DOHH2 (cell line): ENCODE measurements at regions not wholly inside any gene's neighbourhood (a gene's known extent, or its start where the extent isn't known, plus 50 kb on each side); places are given as distances from the start of the nearest gene placed in this dataset.

Source experiments
- H3F3A ChIP-seq: fragments of 200-600 bp; sonication (generic), shearing (Covaris generic); 2 replicates; pipeline ENCODE4 v1.6.0; 2016; ENCODE audit warnings: antibody characterized with exemption, mild to moderate bottlenecking; ENCODE audit not compliant: control insufficient read depth, insufficient read depth
- H3K27ac ChIP-seq: fragments of 200-600 bp; sonication (generic); 2 replicates; pipeline ENCODE4 v1.5.1; 2014; ENCODE audit warnings: low read depth, mild to moderate bottlenecking, low read length, moderate library complexity
- H3K27me3 ChIP-seq: fragments of 200-600 bp; sonication (generic); 2 replicates; pipeline ENCODE4 v1.6.1; 2014; ENCODE audit warnings: mild to moderate bottlenecking, low read length, mixed read lengths; ENCODE audit not compliant: control insufficient read depth
- H3K36me3 ChIP-seq: fragments of 200-600 bp; sonication (generic); 2 replicates; pipeline ENCODE4 v1.6.1; 2014; ENCODE audit warnings: mild to moderate bottlenecking, low read length, moderate library complexity, mixed read lengths; ENCODE audit not compliant: control insufficient read depth
- H3K4me1 ChIP-seq: fragments of 200-600 bp; sonication (generic); 2 replicates; pipeline ENCODE4 v1.6.1; 2014; ENCODE audit warnings: mild to moderate bottlenecking, low read length, mixed read lengths; ENCODE audit not compliant: control insufficient read depth
- H3K4me2 ChIP-seq: fragments of 200-600 bp; sonication (generic); 2 replicates; pipeline ENCODE4 v1.6.0; 2014; ENCODE audit warnings: mild to moderate bottlenecking, low read length, moderate library complexity
- H3K4me3 ChIP-seq: fragments of 200-600 bp; sonication (generic); 2 replicates; pipeline ENCODE4 v1.5.1; 2014; ENCODE audit warnings: mild to moderate bottlenecking, low read length, mixed read lengths
- H3K79me2 ChIP-seq: fragments of 200-600 bp; sonication (generic); 2 replicates; pipeline ENCODE4 v1.6.1; 2014; ENCODE audit warnings: mild to moderate bottlenecking, low read length, mixed read lengths; ENCODE audit not compliant: control insufficient read depth
- H3K9me2 ChIP-seq: fragments of 200-600 bp; sonication (generic); replicated peaks from 2 replicates; pipeline ENCODE4 v1.6.1; 2014; ENCODE audit warnings: mild to moderate bottlenecking, low read length, mixed read lengths; ENCODE audit not compliant: control insufficient read depth
- H3K9me3 ChIP-seq: fragments of 200-600 bp; sonication (generic); 2 replicates; pipeline ENCODE4 v1.6.1; 2014; ENCODE audit warnings: antibody characterized with exemption, low read length, mixed read lengths; ENCODE audit not compliant: control insufficient read depth, insufficient read depth
- H4K20me1 ChIP-seq: fragments of 200-600 bp; sonication (generic); 2 replicates; pipeline ENCODE4 v1.6.0; 2014; ENCODE audit warnings: low read depth, mild to moderate bottlenecking, antibody characterized with exemption, low read length, moderate library complexity; ENCODE audit not compliant: control insufficient read depth, insufficient read depth
- CTCF ChIP-seq: fragments of 200-600 bp; sonication (generic); IDR thresholded peaks from one replicate; pipeline ENCODE4 v1.5.1; 2014; ENCODE audit warnings: antibody characterized with exemption, mild to moderate bottlenecking, low read depth, low read length; ENCODE audit not compliant: poor library complexity, severe bottlenecking
- EZH2phosphoT487 ChIP-seq: fragments of 200-600 bp; sonication (generic); IDR thresholded peaks from 2 replicates; pipeline ENCODE4 v1.6.1; 2017; ENCODE audit warnings: borderline replicate concordance, mild to moderate bottlenecking, antibody characterized with exemption, low read length, moderate library complexity, mixed read lengths

- Histone ChIP-seq H3F3A (no peaks in the 10 kb centered on the region), H3K27ac (no peak overlapping the region), H3K9me3 (no peaks in the 10 kb centered on the region), H3K36me3 (no peaks in the 10 kb centered on the region), H3K4me3 (no peak overlapping the region), H3K79me2 (no peaks in the 10 kb centered on the region), H3K4me2 (no peak overlapping the region), H3K9me2 (no peaks in the 10 kb centered on the region; the same call in 1 of the 2 replicates), H4K20me1 (no peaks in the 10 kb centered on the region), H3K27me3 (no peaks in the 10 kb centered on the region), H3K4me1 (peaks cover 9% of the 10 kb centered on the region)
- TF ChIP-seq CTCF: no peak
Observed at GRCh38 chr7:33761449-33762080, 143.8 kb upstream of the BMPER start.

- no peak overlapping the region for H3K27ac ChIP-seq
Observed at GRCh38 chr7:33762151-33762910, 143.0 kb upstream of the BMPER start.

GRCh38 chr7:33762911-33763306, 142.4 kb upstream of the BMPER start:
- H3K9me2 ChIP-seq: no peaks in the 10 kb centered on the region; the same call in 1 of the 2 replicates
- H3K79me2 ChIP-seq: no peaks in the 10 kb centered on the region
- H3K9me3 ChIP-seq: no peaks in the 10 kb centered on the region
- H3K4me2 ChIP-seq: no peak overlapping the region
- no peak overlapping the region for H3K4me3 ChIP-seq
- H4K20me1 ChIP-seq: no peaks in the 10 kb centered on the region
- H3F3A ChIP-seq: no peaks in the 10 kb centered on the region
- H3K27ac ChIP-seq: no peak overlapping the region
- H3K27me3 ChIP-seq: no peaks in the 10 kb centered on the region
- H3K36me3 ChIP-seq: no peaks in the 10 kb centered on the region
- TF ChIP-seq CTCF (no peak), EZH2phosphoT487 (no peak)
- H3K4me1 ChIP-seq: peaks cover 6% of the 10 kb centered on the region

More at GRCh38 chr7:33762151-33762910, 143.0 kb upstream of the BMPER start:
- H3F3A ChIP-seq: no peaks in the 10 kb centered on the region
- H4K20me1 ChIP-seq: no peaks in the 10 kb centered on the region
- no peak for TF ChIP-seq CTCF
- TF ChIP-seq EZH2phosphoT487: no peak
- no peak overlapping the region for H3K4me3 ChIP-seq
- no peaks in the 10 kb centered on the region for H3K9me3 ChIP-seq
- H3K4me1 ChIP-seq: peaks cover 7% of the 10 kb centered on the region
- no peaks in the 10 kb centered on the region; the same call in 1 of the 2 replicates for H3K9me2 ChIP-seq
- no peaks in the 10 kb centered on the region for H3K79me2 ChIP-seq
- H3K4me2 ChIP-seq: no peak overlapping the region
- no peaks in the 10 kb centered on the region for H3K36me3 ChIP-seq
- H3K27me3 ChIP-seq: no peaks in the 10 kb centered on the region
